T1000 (cell line): ENCODE measurements at regions not wholly inside any gene's neighbourhood (a gene's known extent, or its start where the extent isn't known, plus 50 kb on each side); places are given as distances from the start of the nearest gene placed in this dataset.

Experiments used
- DNase-seq: peaks from one replicate; lab custom pipeline; 2025; ENCODE audit warnings: mixed read lengths; lab: John Stamatoyannopoulos, UW

- no peak for DNase-seq
Observed at GRCh38 chr4:175871774-175872405, 59.8 kb upstream of the GPM6A start.

- DNase-seq = no peak
Observed at GRCh38 chr4:175873707-175874106, 61.6 kb upstream of the GPM6A start.

GRCh38 chr4:175874306-175874705, 62.2 kb upstream of the GPM6A start:
- DNase-seq = no peak

GRCh38 chr4:175875993-175876771, 64.1 kb upstream of the GPM6A start:
- DNase-seq = no peak

GRCh38 chr4:175882891-175883290, 70.8 kb upstream of the GPM6A start:
- DNase-seq = no peak

- DNase-seq = no peak
Observed at GRCh38 chr4:175884048-175884447, 72.0 kb upstream of the GPM6A start.

- no peak for DNase-seq
Observed at GRCh38 chr4:175891231-175891630, 79.2 kb upstream of the GPM6A start.

- no peak for DNase-seq
Observed at GRCh38 chr4:175891851-175892250, 79.8 kb upstream of the GPM6A start.

- no peak for DNase-seq
Observed at GRCh38 chr4:175905925-175906324, 93.9 kb upstream of the GPM6A start.

GRCh38 chr4:175906384-175906783, 94.3 kb upstream of the GPM6A start:
- DNase-seq = no peak

- DNase-seq = no peak
Observed at GRCh38 chr4:175910700-175911099, 98.6 kb upstream of the GPM6A start.

GRCh38 chr4:175916626-175917351, 104.7 kb upstream of the GPM6A start:
- no peak for DNase-seq

- DNase-seq = no peak
Observed at GRCh38 chr4:175927121-175927520, 115.1 kb upstream of the GPM6A start.

- no peak for DNase-seq
Observed at GRCh38 chr4:175929441-175929840, 117.4 kb upstream of the GPM6A start.

GRCh38 chr4:175929932-175930331, 117.9 kb upstream of the GPM6A start:
- DNase-seq = no peak

- no peak for DNase-seq
Observed at GRCh38 chr4:175930471-175930870, 118.4 kb upstream of the GPM6A start.

- no peak for DNase-seq
Observed at GRCh38 chr4:175932116-175932515, 120.1 kb upstream of the GPM6A start.

- DNase-seq = no peak
Observed at GRCh38 chr4:175934506-175934905, 122.4 kb upstream of the GPM6A start.

- DNase-seq = no peak
Observed at GRCh38 chr4:175935016-175935661, 123.1 kb upstream of the GPM6A start.

GRCh38 chr4:175944126-175944910, 121.3 kb upstream of the WDR17 start:
- no peak for DNase-seq

GRCh38 chr4:175946472-175947116, 119.0 kb upstream of the WDR17 start:
- DNase-seq = no peak
